OCI-LY3 (cell line): ENCODE measurements at regions not wholly inside any gene's neighbourhood (a gene's known extent, or its start where the extent isn't known, plus 50 kb on each side); places are given as distances from the start of the nearest gene placed in this dataset.

ENCODE experiments used
- CTCF ChIP-seq: fragments of 200-600, 300-600 bp; sonication (generic); IDR thresholded peaks from 2 replicates; pipeline ENCODE4 v1.5.1; 2014; ENCODE audit warnings: antibody characterized with exemption, low read length, low read depth
- EZH2phosphoT487 ChIP-seq: fragments of 200-600 bp; shearing (Covaris generic); IDR thresholded peaks from 2 replicates; pipeline ENCODE4 v1.6.1; 2018; ENCODE audit warnings: antibody characterized with exemption, mixed run types, low read depth

- TF ChIP-seq CTCF (no peak), EZH2phosphoT487 (no peak)
Measured at GRCh38 chr21:15383588-15383987, 318.8 kb upstream of the NRIP1 start.
